ENCODE measurements at regions not wholly inside any gene's neighbourhood (a gene's known extent, or its start where the extent isn't known, plus 50 kb on each side); places are given as distances from the start of the nearest gene placed in this dataset.

DNA sequence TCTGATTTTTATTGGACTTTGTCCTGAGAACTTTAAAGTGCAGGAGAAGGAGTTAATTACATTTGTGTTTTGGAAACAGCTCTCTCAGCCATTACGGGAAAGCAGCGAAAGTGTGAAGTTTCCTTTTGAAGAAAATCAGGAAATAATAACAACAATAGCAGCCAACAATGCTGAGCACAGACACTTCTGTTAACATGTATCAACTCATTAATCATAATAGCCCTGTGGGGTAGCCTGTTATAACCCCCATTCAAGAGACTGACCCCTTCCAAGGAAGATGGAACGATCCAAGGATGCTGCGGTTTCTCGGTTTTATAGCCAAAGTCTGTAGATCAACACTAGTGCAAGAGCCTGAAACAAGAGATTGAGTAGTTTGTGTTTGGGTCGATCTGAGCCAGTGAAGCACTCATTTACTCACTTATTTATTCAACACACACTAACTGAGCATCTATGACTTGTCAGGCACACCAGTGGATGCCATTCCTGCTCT is 195.5 kb downstream of the DRD1 start:
- no peak for DNase-seq (ENCODE audit: low read depth)
- H3K4me3 ChIP-seq (ENCODE audit: control insufficient read depth, low read depth, low read length): no peak overlapping the region
- TF ChIP-seq CTCF (IDR thresholded peaks at IDR 0.05; ENCODE audit: control insufficient read depth, insufficient read depth, low read depth, low read length, missing control alignments): no peak

DNA sequence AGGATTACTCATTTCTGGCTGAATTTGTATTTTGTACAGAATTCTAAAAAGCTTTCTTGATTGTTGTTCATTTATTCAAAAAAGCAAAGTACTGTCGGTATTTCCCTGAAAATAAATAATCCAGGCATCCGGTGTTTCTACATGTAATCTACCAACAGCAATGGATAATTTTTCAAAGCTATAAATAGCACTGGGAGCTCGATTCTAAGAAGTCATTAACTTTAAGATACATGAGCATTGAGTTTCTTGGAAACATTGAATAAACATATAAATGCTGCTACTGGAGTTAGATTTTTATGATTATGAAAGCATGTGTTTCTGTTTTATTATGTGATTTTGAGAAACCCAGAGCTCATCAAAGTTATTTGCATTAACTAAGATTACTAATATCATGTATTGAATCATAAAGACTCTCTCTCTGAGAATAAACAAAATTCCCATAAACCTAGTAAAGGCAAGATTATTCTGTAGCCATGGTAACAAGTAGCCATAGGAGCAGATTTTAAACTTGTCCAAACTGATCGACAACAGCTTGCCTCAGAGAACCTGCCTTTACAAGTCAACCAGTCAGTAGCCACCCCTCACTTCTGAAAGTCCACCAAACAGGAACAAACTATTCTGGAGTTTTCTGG is 197.0 kb downstream of the DRD1 start:
- no peak overlapping the region for H3K4me3 ChIP-seq (ENCODE audit: control insufficient read depth, low read depth, low read length)
- no peak for TF ChIP-seq CTCF (IDR thresholded peaks at IDR 0.05; ENCODE audit: control insufficient read depth, insufficient read depth, low read depth, low read length, missing control alignments)
- DNase-seq (ENCODE audit: low read depth): no peak

DNA sequence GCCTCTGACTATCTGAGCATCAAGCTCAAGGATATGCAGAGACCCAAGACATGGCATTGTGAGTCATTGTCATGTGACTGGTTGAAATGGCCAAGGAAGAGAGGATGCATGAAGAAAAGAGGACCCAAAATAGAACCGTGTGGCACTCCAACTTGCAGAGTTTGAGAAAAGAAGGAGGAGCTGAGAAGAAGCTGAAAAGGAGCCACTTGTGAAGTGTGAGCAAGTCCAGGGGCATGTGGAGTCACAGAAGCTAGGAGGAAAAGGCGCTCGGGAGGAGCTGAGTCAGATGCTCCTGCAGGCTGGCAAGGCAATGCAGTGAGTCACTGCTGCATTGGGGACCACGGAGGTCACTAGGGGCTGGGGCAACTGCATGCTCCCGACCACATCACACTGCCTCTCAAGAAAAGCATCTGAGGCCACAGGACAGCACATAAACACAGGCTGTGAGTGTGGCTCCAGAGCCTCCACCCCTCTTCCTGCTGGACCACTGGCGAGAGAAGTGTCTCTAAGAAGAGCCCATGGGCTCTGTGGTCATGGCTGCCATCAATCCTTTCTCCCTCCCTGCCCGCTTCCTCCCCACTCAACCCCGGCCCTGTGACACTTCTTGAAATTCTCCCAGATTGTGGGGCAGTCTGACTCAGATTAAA is 197.6 kb downstream of the DRD1 start:
- DNase-seq (ENCODE audit: low read depth): peak; percentile 94

DNA sequence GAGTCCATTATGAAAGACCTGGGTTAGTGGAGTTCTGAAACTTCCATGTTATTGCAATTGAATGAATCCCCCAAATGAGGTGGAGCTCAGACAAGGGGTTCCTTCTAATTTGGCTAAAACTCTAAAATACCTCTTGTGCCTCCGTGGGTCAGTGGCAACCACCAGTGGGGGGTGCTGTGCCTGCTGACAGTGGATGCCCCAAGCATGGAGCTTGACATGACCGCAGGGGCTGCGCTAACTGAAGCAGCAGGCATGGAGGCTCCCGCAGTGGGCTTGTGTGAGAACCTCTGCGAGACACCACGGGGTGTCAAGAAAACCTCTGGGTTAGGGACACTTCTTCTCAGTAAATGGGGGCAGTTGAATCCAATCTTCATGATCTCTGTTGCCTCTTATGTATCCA is 200.5 kb downstream of the DRD1 start:
- no peak overlapping the region for H3K4me3 ChIP-seq (ENCODE audit: control insufficient read depth, low read depth, low read length)
- no peak for DNase-seq (ENCODE audit: low read depth)
- TF ChIP-seq CTCF (IDR thresholded peaks at IDR 0.05; ENCODE audit: control insufficient read depth, insufficient read depth, low read depth, low read length, missing control alignments): no peak

More for the DNA sequence above, 197.6 kb downstream of the DRD1 start:
- no peak overlapping the region for H3K4me3 ChIP-seq (ENCODE audit: control insufficient read depth, low read depth, low read length)
- no peak for TF ChIP-seq CTCF (IDR thresholded peaks at IDR 0.05; ENCODE audit: control insufficient read depth, insufficient read depth, low read depth, low read length, missing control alignments)

DNA sequence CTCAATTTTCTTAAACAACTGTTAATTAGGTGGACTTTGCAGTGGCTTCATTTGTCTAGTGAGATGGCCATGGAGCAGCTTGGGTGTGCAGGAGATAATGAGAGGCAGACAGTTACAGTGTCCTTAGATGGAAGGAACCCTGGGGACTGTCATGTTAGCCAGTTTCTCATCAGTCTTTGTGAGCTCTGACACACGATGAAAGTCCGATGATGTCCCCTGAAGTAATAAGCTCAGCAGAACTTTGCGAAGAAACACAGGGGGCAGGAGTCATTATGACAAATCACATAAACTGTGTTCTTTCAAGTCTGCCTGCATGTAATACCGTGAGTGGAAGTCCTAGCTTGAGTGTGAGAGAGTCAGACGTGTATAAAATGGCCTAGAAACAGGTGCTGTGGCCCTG is 201.8 kb downstream of the DRD1 start:
- no peak for TF ChIP-seq CTCF (IDR thresholded peaks at IDR 0.05; ENCODE audit: control insufficient read depth, insufficient read depth, low read depth, low read length, missing control alignments)
- H3K4me3 ChIP-seq (ENCODE audit: control insufficient read depth, low read depth, low read length): no peak overlapping the region
- no peak for DNase-seq (ENCODE audit: low read depth)

- DNase-seq (ENCODE audit: low read depth): no peak
- no peak for TF ChIP-seq CTCF (IDR thresholded peaks at IDR 0.05; ENCODE audit: control insufficient read depth, insufficient read depth, low read depth, low read length, missing control alignments)
- no peak overlapping the region for H3K4me3 ChIP-seq (ENCODE audit: control insufficient read depth, low read depth, low read length)
These were observed 205.7 kb downstream of the DRD1 start for GRCh38 chr5:175238326-175238725.

Measured in AG09309 (cell line).